PC-9 (cell line): ENCODE measurements at regions not wholly inside any gene's neighbourhood (a gene's known extent, or its start where the extent isn't known, plus 50 kb on each side); places are given as distances from the start of the nearest gene placed in this dataset.

ENCODE experiments used
- BruUV-seq: library from RNA; stranded (reverse); fragments of 400-500 nt; replicated peaks from 2 replicates; lab custom pipeline; 2021; lab: Mats Ljungman, UMichigan
- CTCF ChIA-PET: fragments of 300-600 bp; sonication (Branson Sonifier 250); formaldehyde crosslinking; loops from one replicate; lab custom pipeline; 2022; ENCODE audit warnings: antibody characterized with exemption; lab: Charles Lee
- POLR2A ChIA-PET: fragments of 300-600 bp; sonication (Branson Sonifier 250); formaldehyde crosslinking; loops from one replicate; lab custom pipeline; 2022; ENCODE audit warnings: antibody characterized with exemption; ENCODE audit not compliant: unreplicated experiment; lab: Charles Lee
- DNase-seq, 2 experiments: peaks; one replicate each; pipeline versions ENCODE4 v3.0.0 to v3.0.0-alpha.2; 2015 to 2022; ENCODE audit warnings: mixed read lengths in 1 of 2
- H2AFZ ChIP-seq: fragments of 200-600 bp; sonication (generic); 2 replicates; pipeline ENCODE4 v1.8.1; 2017; ENCODE audit warnings: antibody characterized with exemption
- H3F3A ChIP-seq: fragments of 200-600 bp; sonication (generic); 2 replicates; pipeline ENCODE4 v1.8.1; 2017; ENCODE audit warnings: antibody characterized with exemption, mild to moderate bottlenecking, low read depth; ENCODE audit not compliant: insufficient read depth
- H3K27ac ChIP-seq: fragments of 200-600 bp; sonication (generic); 2 replicates; pipeline ENCODE4 v1.6.1; 2016; ENCODE audit warnings: mixed run types
- H3K27me3 ChIP-seq: fragments of 200-600 bp; sonication (generic); 2 replicates; pipeline ENCODE4 v1.6.1; 2016; ENCODE audit warnings: low read depth, mixed run types; ENCODE audit not compliant: insufficient read depth
- H3K36me3 ChIP-seq: fragments of 200-600 bp; sonication (generic); 2 replicates; pipeline ENCODE4 v1.6.1; 2016; ENCODE audit warnings: low read depth, mixed run types
- H3K4me1 ChIP-seq: fragments of 200-600 bp; sonication (generic); replicated peaks from 2 replicates; pipeline ENCODE4 v1.6.1; 2016; ENCODE audit warnings: mixed run types; ENCODE audit not compliant: insufficient read depth
- H3K4me2 ChIP-seq: fragments of 200-600 bp; sonication (generic); 2 replicates; pipeline ENCODE4 v1.6.1; 2017; ENCODE audit warnings: mixed run types
- H3K4me3 ChIP-seq: fragments of 200-600 bp; sonication (generic); 2 replicates; pipeline ENCODE4 v1.6.1; 2016; ENCODE audit warnings: mixed run types
- H3K79me2 ChIP-seq: fragments of 200-600 bp; sonication (generic); 2 replicates; pipeline ENCODE4 v1.6.1; 2017; ENCODE audit warnings: low read depth, mixed run types
- H3K9me2 ChIP-seq: fragments of 200-600 bp; sonication (generic); 2 replicates; pipeline ENCODE4 v1.8.1; 2017; ENCODE audit warnings: mild to moderate bottlenecking; ENCODE audit not compliant: insufficient read depth
- H3K9me3 ChIP-seq: fragments of 200-600 bp; sonication (generic); 2 replicates; pipeline ENCODE4 v1.8.1; 2016; ENCODE audit warnings: low read depth; ENCODE audit not compliant: insufficient read depth
- H4K20me1 ChIP-seq: fragments of 200-600 bp; sonication (generic); 2 replicates; pipeline ENCODE4 v1.8.1; 2017; ENCODE audit not compliant: insufficient read depth
- EZH2 ChIP-seq: fragments of 200-600 bp; sonication (generic); IDR thresholded peaks from 2 replicates; pipeline ENCODE4 v1.8.0; 2017; ENCODE audit warnings: antibody characterized with exemption, low read depth
- intact Hi-C: fragments of 100-400 bp; cut with micrococcal nuclease; formaldehyde crosslinking; loops from one replicate; pipeline ENCODE4 v1.10.0; 2022; ENCODE audit not compliant: unreplicated experiment
- TF ChIP-seq, protein P1 (sequence below): fragments of 200-600 bp; sonication (generic); conservative IDR thresholded peaks from 2 replicates; pipeline ENCODE4 v1.6.1; 2017; ENCODE audit warnings: mixed run types, antibody characterized with exemption, mild to moderate bottlenecking, moderate library complexity

DNA sequence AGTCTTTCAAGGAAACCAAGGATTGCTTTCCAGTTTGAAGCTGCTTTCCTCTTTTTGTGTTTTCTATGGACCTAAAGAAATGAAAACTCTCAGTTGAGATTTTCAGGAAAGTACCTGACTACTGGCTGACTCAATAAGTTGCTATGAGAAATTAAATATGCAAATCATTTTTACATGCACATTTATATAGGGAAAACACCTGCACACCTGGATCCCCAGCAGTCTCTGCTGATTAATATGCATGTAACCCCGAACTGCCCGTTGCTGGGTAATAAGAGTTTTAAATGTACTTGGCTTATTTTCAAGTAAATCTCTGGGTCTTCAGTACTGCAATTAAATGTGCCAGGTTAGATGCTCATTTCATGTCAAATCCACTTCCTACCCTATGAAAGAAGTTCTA lies 77.2 kb downstream of the KBTBD8 start:
- Histone ChIP-seq H3K79me2 (no peaks in the 10 kb centered on the region), H3K9me2 (no peaks in the 10 kb centered on the region), H3K4me1 (no peaks in the 10 kb centered on the region), H4K20me1 (no peaks in the 10 kb centered on the region), H3K27me3 (0 out of 2 replicates have a peak, but pooled peaks cover 4% of the 10 kb centered on the region), H3F3A (no peaks in the 10 kb centered on the region), H2AFZ (no peak overlapping the region), H3K4me2 (no peak overlapping the region), H3K36me3 (no peaks in the 10 kb centered on the region), H3K27ac (no peak overlapping the region), H3K9me3 (no peaks in the 10 kb centered on the region), H3K4me3 (no peak overlapping the region)
- DNase-seq: no peak
- no peak for TF ChIP-seq EZH2
- TF ChIP-seq, protein P1, sequence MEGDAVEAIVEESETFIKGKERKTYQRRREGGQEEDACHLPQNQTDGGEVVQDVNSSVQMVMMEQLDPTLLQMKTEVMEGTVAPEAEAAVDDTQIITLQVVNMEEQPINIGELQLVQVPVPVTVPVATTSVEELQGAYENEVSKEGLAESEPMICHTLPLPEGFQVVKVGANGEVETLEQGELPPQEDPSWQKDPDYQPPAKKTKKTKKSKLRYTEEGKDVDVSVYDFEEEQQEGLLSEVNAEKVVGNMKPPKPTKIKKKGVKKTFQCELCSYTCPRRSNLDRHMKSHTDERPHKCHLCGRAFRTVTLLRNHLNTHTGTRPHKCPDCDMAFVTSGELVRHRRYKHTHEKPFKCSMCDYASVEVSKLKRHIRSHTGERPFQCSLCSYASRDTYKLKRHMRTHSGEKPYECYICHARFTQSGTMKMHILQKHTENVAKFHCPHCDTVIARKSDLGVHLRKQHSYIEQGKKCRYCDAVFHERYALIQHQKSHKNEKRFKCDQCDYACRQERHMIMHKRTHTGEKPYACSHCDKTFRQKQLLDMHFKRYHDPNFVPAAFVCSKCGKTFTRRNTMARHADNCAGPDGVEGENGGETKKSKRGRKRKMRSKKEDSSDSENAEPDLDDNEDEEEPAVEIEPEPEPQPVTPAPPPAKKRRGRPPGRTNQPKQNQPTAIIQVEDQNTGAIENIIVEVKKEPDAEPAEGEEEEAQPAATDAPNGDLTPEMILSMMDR: no peak
- intact Hi-C loops: no loop called here
- CTCF ChIA-PET: no interaction called here
- BruUV-seq: no TSS peak
- POLR2A ChIA-PET: no interaction called here

DNA sequence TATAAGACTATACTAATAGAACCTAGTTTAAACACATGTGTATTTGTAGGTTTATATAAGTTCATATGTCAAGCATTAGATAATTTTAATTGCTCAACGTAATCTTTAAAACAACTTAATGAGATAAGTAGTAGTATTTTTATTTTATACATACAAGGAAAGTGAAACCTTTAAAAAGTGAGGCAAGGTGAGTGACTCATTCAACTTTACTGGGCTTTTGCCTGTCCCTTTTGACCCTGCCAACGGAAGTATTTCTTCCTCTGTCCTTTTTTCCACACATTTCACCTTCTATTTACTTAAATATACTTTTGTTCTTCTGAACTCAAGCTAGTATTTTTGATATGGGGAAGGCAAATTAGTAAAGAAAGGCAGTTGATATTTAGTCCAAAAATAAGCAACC lies 78.5 kb downstream of the KBTBD8 start:
- no peak overlapping the region for H3K27ac ChIP-seq
- no peak for DNase-seq
- no peaks in the 10 kb centered on the region for H4K20me1 ChIP-seq
- H3F3A ChIP-seq: no peaks in the 10 kb centered on the region
- 0 out of 2 replicates have a peak, but pooled peaks cover 4% of the 10 kb centered on the region for H3K27me3 ChIP-seq
- intact Hi-C loops: no loop called here
- H3K36me3 ChIP-seq: no peaks in the 10 kb centered on the region
- H3K4me3 ChIP-seq: no peak overlapping the region
- H3K9me3 ChIP-seq: no peaks in the 10 kb centered on the region
- no peaks in the 10 kb centered on the region for H3K79me2 ChIP-seq
- ChIA-PET CTCF (no interaction called here), POLR2A (no interaction called here)
- H2AFZ ChIP-seq: no peak overlapping the region
- no peaks in the 10 kb centered on the region for H3K9me2 ChIP-seq
- BruUV-seq: no TSS peak
- no peaks in the 10 kb centered on the region for H3K4me1 ChIP-seq
- no peak overlapping the region for H3K4me2 ChIP-seq
- TF ChIP-seq, protein P1: no peak
- no peak for TF ChIP-seq EZH2

DNA sequence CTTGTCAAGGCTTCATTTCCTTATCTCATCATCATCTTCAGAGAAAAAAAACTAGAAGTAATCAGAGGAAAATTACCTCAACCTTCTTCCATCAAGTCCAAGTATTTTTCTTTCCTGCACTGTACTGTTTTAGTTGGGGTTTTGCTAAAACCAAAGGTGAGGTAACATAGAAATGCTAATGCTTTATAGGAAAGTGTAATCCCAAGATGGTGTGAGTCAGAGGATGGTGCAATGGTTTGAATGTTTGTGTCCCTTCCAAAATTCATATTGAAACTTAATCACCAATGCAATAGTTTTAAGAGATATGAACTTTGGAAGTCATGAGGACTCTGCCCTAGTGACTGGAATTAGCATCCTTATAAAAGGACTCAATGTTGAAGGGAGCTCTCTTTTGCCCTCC lies 79.5 kb downstream of the KBTBD8 start:
- Histone ChIP-seq H3K27ac (no peak overlapping the region), H3K9me3 (no peaks in the 10 kb centered on the region), H3K79me2 (no peaks in the 10 kb centered on the region), H3K36me3 (no peaks in the 10 kb centered on the region), H2AFZ (no peak overlapping the region), H4K20me1 (no peaks in the 10 kb centered on the region), H3K4me2 (no peak overlapping the region), H3F3A (no peaks in the 10 kb centered on the region), H3K4me1 (no peaks in the 10 kb centered on the region), H3K9me2 (no peaks in the 10 kb centered on the region), H3K4me3 (no peak overlapping the region), H3K27me3 (no peaks in the 10 kb centered on the region)
- TF ChIP-seq EZH2: no peak
- TF ChIP-seq, protein P1: no peak
- BruUV-seq: no TSS peak
- CTCF ChIA-PET: no interaction called here
- DNase-seq: no peak
- POLR2A ChIA-PET: no interaction called here
- intact Hi-C loops: no loop called here
